ENCODE measurements at regions not wholly inside any gene's neighbourhood (a gene's known extent, or its start where the extent isn't known, plus 50 kb on each side); places are given as distances from the start of the nearest gene placed in this dataset.
"Not testable (repeated sequence)": the region's sequence is repeated elsewhere in the genome, so short reads cannot be mapped to it uniquely, and the experiment has no call there.

DNA sequence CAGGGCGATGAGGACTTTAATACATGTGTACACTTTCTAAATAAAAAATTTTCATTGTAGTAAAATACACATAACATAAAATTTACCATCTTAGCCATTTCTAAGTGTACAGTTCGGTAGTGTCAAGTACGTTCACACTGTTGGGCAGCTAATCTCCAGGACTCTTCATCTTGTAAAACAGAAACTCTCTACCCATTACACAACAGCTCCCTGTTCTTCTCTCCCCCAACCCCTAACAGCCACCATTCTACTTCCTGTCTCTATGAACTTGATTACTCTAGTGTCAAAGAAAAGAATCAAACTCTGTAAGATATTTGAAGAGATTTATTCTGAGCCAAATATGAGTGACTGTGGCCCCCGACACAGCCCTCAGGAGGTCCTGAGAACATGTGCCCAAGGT, 208.3 kb upstream of the PLGLB1 start:
- H3K9me3 Mint-ChIP-seq (ENCODE audit: low read depth); H3K27me3 Mint-ChIP-seq: not testable (repeated sequence)

GRCh38 chr2:87235333-87235981, 213.8 kb upstream of the PLGLB1 start:
- not testable (repeated sequence) for H3K9me3 Mint-ChIP-seq (ENCODE audit: low read depth); H3K36me3 Mint-ChIP-seq; H3K4me1 Mint-ChIP-seq (ENCODE audit: low read depth); H3K27ac Mint-ChIP-seq; H3K27me3 Mint-ChIP-seq; H3K4me3 Mint-ChIP-seq

More for the DNA sequence above, 208.3 kb upstream of the PLGLB1 start:
- not testable (repeated sequence) for H3K27ac Mint-ChIP-seq; H3K4me3 Mint-ChIP-seq; H3K4me1 Mint-ChIP-seq (ENCODE audit: low read depth); H3K36me3 Mint-ChIP-seq

- not testable (repeated sequence) for H3K27me3 Mint-ChIP-seq; H3K4me1 Mint-ChIP-seq (ENCODE audit: low read depth); H3K9me3 Mint-ChIP-seq (ENCODE audit: low read depth); H3K36me3 Mint-ChIP-seq; H3K4me3 Mint-ChIP-seq; H3K27ac Mint-ChIP-seq
Observed at GRCh38 chr2:87237570-87238336, 216.1 kb upstream of the PLGLB1 start.

DNA sequence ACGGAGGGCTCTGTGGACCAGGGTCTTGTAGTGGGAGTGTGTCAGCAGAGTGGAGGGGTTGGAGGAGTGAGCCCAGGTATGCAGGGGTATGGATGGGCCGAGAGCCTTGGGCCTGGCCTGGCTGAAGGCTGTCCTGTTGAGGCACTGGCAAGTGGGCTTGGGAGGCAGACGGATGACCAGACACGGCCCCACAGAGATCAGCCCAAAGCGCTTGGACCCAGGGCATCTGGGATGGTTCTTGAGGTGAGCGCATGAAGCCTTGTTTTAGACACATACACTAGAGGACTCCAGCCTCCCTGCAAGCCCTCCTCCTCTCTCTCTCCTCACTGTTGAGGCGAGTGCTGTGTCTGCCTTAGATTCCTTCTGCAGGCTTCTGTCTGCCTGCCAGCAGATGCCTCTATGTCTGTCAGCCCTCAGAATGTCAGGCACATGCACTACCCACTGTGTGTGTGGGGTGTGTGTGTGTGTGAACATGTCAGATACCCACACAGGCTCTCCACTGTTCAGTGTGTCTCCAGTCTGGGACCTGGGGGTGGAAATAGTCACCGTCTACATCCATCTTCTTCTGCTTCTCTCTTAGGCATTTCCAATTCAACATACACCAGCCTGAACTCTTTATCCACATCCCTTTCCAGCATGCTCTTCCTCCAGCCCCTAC, 218.0 kb upstream of the PLGLB1 start:
- H3K4me3 Mint-ChIP-seq; H3K27ac Mint-ChIP-seq; H3K4me1 Mint-ChIP-seq (ENCODE audit: low read depth); H3K36me3 Mint-ChIP-seq; H3K27me3 Mint-ChIP-seq; H3K9me3 Mint-ChIP-seq (ENCODE audit: low read depth): not testable (repeated sequence)

- H3K4me3 Mint-ChIP-seq; H3K9me3 Mint-ChIP-seq (ENCODE audit: low read depth); H3K4me1 Mint-ChIP-seq (ENCODE audit: low read depth); H3K27ac Mint-ChIP-seq; H3K36me3 Mint-ChIP-seq; H3K27me3 Mint-ChIP-seq: not testable (repeated sequence)
Observed at GRCh38 chr2:87246066-87246717, 224.5 kb upstream of the PLGLB1 start.

DNA sequence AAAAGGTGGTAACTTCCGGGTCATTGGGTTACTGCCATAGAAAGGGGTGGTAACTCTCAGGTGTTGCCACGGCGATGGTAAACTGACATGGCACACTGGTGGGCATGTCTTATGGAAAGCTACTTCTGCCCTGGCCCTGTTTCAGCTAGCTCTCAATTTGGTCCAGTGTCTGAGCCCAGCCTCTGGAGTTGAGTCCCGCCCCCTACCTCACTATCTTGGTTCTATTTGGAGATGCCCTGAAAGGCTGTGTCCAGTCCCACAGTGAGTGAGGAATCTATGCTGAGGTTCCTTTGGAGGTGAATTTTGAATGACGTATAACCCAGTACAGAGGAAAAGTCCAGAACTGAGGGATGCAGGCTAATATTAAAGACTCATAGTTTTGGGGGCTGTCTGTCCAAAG, 230.4 kb upstream of the PLGLB1 start:
- not testable (repeated sequence) for H3K27me3 Mint-ChIP-seq; H3K36me3 Mint-ChIP-seq; H3K4me1 Mint-ChIP-seq (ENCODE audit: low read depth); H3K27ac Mint-ChIP-seq; H3K4me3 Mint-ChIP-seq; H3K9me3 Mint-ChIP-seq (ENCODE audit: low read depth)

- not testable (repeated sequence) for H3K36me3 Mint-ChIP-seq; H3K4me3 Mint-ChIP-seq; H3K27me3 Mint-ChIP-seq; H3K27ac Mint-ChIP-seq; H3K9me3 Mint-ChIP-seq (ENCODE audit: low read depth); H3K4me1 Mint-ChIP-seq (ENCODE audit: low read depth)
Observed at GRCh38 chr2:87254562-87254961, 232.9 kb upstream of the PLGLB1 start.

DNA sequence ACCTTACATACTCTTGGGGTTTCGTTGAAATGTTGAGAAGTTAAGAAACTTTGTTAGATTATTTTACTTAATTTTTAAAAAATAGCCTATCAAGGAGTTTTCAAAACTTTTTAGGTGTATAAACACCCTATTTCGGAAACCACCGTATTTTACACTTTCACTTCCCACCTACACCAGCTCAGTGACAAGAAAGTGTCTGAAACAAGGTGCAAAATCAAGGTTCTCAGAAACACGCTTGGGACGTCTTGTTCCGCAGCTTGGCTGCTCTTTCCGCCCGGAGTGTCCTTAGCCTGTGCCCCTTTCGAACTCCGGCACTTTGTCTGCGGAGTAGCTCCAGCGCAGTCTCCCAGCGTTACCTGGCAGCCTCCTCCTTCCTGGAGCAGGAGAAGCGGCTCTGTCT, 233.8 kb upstream of the PLGLB1 start:
- H3K4me1 Mint-ChIP-seq (ENCODE audit: low read depth); H3K36me3 Mint-ChIP-seq; H3K27me3 Mint-ChIP-seq; H3K9me3 Mint-ChIP-seq (ENCODE audit: low read depth); H3K27ac Mint-ChIP-seq; H3K4me3 Mint-ChIP-seq: not testable (repeated sequence)

- not testable (repeated sequence) for H3K4me1 Mint-ChIP-seq (ENCODE audit: low read depth); H3K27me3 Mint-ChIP-seq; H3K9me3 Mint-ChIP-seq (ENCODE audit: low read depth); H3K36me3 Mint-ChIP-seq; H3K27ac Mint-ChIP-seq; H3K4me3 Mint-ChIP-seq
Observed at GRCh38 chr2:87258887-87259286, 237.2 kb upstream of the PLGLB1 start.

- not testable (repeated sequence) for H3K4me1 Mint-ChIP-seq (ENCODE audit: low read depth); H3K36me3 Mint-ChIP-seq; H3K4me3 Mint-ChIP-seq; H3K27me3 Mint-ChIP-seq; H3K9me3 Mint-ChIP-seq (ENCODE audit: low read depth); H3K27ac Mint-ChIP-seq
Observed at GRCh38 chr2:87262184-87262702, 240.6 kb upstream of the PLGLB1 start.

GRCh38 chr2:87263868-87264518, 242.3 kb upstream of the PLGLB1 start:
- H3K9me3 Mint-ChIP-seq (ENCODE audit: low read depth); H3K36me3 Mint-ChIP-seq; H3K4me3 Mint-ChIP-seq; H3K4me1 Mint-ChIP-seq (ENCODE audit: low read depth); H3K27me3 Mint-ChIP-seq; H3K27ac Mint-ChIP-seq: not testable (repeated sequence)

GRCh38 chr2:87275192-87275591, 253.5 kb upstream of the PLGLB1 start:
- not testable (repeated sequence) for H3K4me1 Mint-ChIP-seq (ENCODE audit: low read depth); H3K4me3 Mint-ChIP-seq; H3K27me3 Mint-ChIP-seq; H3K27ac Mint-ChIP-seq; H3K9me3 Mint-ChIP-seq (ENCODE audit: low read depth); H3K36me3 Mint-ChIP-seq

DNA sequence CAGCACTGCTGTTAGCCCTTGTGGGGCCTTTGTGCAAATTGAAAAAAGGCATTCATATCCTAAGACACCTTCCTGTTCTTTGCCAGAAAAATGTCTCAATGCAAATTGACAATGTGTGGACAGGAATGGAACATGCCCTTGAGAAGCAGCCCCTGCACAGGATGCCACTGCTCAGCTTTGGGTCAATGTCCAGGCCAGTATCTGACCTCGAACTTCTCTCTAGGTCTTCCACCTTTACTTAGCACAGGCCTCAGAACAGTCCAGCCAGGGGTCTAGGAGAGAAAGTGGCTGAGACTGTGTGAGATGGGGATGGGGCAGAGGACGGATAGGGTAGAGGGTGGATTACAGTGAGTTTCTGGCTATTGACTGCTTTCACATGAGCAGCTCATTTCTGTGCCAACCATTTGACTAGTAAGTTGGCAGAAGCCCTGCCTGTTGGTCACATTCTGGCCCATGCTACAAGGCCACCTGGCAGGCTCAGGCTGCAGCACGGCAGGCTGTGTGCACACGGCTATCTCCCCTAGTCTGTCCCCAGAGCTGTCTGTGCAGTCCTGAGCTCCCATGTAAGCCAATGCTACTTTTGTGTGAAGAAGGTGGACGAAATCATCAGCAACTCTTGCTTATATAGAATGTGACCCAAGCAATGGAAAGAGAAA, 254.5 kb upstream of the PLGLB1 start:
- not testable (repeated sequence) for H3K36me3 Mint-ChIP-seq; H3K9me3 Mint-ChIP-seq (ENCODE audit: low read depth); H3K27ac Mint-ChIP-seq; H3K27me3 Mint-ChIP-seq; H3K4me3 Mint-ChIP-seq; H3K4me1 Mint-ChIP-seq (ENCODE audit: low read depth)

DNA sequence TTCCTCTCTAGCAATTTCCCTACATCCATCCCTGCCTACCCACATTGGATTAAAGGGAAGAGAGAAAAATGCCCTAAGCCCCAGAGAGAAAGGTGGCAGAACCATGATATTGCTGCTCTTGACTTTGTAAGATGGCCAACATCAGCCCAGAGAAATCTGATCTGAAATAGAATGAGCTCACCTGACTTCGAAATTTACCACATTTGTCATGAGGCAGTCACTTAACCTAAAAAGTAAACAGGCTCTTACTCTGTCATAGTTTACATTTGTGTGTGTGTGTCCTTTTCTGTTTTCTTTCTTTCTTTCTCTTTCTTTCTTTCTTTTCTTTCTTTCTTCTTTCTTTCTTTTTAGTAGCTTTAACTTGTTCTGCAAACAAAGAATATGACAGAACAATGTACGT, 255.0 kb upstream of the PLGLB1 start:
- not testable (repeated sequence) for H3K4me1 Mint-ChIP-seq (ENCODE audit: low read depth); H3K27me3 Mint-ChIP-seq; H3K36me3 Mint-ChIP-seq; H3K4me3 Mint-ChIP-seq; H3K27ac Mint-ChIP-seq; H3K9me3 Mint-ChIP-seq (ENCODE audit: low read depth)

DNA sequence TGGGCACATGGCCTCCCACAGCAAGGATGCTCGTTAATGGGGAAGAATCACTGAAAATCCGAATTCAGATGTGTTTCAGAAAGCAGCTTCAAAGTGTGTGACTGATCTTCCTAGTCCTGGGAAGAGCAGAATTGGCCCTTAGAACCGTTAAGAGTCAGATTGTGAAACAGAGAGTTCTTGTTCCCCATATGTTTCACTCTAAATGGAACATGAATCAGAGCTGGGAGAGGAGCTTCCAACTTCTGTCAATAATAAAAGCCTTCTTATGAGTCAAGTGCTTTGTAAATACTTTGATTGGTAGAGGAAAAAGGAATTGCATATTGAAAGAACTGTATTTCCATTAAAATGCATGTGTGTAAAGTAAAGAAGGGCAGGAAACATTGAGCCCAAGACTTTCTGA, 256.1 kb upstream of the PLGLB1 start:
- not testable (repeated sequence) for H3K36me3 Mint-ChIP-seq; H3K27me3 Mint-ChIP-seq; H3K9me3 Mint-ChIP-seq (ENCODE audit: low read depth); H3K4me1 Mint-ChIP-seq (ENCODE audit: low read depth); H3K4me3 Mint-ChIP-seq; H3K27ac Mint-ChIP-seq
